ENCODE measurements at regions not wholly inside any gene's neighbourhood (a gene's known extent, or its start where the extent isn't known, plus 50 kb on each side); places are given as distances from the start of the nearest gene placed in this dataset.

DNA sequence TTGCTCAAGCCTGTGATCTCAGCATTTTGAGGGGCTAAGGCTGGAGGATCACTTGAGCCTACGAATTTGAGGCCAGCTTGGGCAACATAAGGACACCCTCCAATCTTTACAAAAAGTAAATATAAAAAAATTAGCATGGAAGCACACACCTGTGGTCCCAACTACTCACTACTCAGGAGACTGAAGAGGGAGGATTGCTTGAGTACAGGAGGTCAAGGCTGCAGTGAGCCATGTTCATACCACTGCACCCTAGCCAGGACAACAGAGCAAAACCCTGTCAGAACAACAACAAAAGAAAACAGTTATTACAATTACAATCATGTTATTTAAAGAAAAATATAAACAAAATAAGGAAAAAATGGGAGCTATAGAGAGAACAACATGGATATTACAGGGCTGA is 82.5 kb upstream of the TNFAIP3 start:
- TF ChIP-seq CREB1 (IDR thresholded peaks at IDR 0.05; ENCODE audit: low read depth) (no peak), TCF12 (IDR thresholded peaks at IDR 0.05; ENCODE audit: low read depth) (no peak), MAX (IDR thresholded peaks at IDR 0.05) (no peak), ZBTB7A (IDR thresholded peaks at IDR 0.05; ENCODE audit: low read depth) (no peak), YY1 (IDR thresholded peaks at IDR 0.05; ENCODE audit: low read depth) (no peak)
- TF ChIP-seq, protein P1, sequence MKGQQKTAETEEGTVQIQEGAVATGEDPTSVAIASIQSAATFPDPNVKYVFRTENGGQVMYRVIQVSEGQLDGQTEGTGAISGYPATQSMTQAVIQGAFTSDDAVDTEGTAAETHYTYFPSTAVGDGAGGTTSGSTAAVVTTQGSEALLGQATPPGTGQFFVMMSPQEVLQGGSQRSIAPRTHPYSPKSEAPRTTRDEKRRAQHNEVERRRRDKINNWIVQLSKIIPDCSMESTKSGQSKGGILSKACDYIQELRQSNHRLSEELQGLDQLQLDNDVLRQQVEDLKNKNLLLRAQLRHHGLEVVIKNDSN (IDR thresholded peaks at IDR 0.05), result no peak
